ENCODE measurements at regions not wholly inside any gene's neighbourhood (a gene's known extent, or its start where the extent isn't known, plus 50 kb on each side); places are given as distances from the start of the nearest gene placed in this dataset.

DNA sequence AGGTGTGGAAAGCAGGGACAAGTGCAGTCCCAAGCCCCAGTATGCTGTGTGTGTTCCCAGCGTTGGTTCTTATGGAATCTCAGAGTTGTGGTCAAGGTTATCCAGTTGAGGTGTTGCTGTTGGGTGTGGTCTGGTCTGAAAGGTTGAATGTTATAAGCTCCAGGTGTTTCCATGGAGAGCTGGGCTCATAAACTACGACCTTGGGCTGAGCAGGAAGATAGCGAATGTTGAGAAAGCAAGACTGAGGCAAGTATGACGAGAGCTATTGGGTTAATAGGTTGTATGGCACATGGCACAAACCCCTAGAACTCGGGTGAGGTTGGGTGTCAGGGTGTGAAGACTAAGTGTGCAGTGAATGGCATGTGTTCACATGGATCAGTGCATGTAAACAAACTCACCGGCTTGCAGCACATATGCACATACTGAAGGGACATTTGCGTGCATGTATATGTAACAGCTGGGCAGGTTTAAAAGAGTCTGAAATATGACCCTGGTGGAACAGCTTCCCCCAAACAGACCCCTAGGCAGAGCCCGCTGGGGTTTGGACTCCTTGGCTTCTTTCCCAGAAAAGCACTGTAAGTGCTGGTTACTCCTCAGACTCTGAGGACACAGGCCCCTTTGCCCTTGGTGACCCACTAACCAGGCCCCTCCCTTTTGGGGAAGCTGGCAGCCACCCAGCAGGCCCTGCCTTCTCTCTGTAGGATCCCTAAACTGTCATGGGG, 117.5 kb downstream of the NAV1 start:
- no peak for DNase-seq (ENCODE audit: low read depth in 2 of 2)

DNA sequence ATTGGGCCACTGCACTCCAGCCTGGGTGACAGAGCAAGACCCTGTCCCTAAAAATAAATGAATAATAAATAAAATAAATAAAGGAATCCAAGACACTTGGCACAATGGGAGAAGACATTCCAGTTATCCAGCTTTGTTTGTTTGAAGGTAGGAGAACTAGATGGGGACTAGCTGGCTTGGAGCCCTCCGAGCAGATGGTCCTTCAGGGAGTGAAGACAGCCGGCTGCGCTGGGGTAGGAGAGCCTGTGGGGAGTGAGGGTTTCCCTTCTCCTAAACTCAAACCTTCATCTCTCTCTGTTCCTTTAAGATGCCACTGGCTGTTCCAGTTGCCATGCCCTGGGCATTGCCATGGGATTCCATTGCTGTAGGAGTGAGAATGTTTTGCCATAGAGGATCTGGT, 120.6 kb downstream of the NAV1 start:
- DNase-seq (ENCODE audit: low read depth in 2 of 2) = no peak

DNA sequence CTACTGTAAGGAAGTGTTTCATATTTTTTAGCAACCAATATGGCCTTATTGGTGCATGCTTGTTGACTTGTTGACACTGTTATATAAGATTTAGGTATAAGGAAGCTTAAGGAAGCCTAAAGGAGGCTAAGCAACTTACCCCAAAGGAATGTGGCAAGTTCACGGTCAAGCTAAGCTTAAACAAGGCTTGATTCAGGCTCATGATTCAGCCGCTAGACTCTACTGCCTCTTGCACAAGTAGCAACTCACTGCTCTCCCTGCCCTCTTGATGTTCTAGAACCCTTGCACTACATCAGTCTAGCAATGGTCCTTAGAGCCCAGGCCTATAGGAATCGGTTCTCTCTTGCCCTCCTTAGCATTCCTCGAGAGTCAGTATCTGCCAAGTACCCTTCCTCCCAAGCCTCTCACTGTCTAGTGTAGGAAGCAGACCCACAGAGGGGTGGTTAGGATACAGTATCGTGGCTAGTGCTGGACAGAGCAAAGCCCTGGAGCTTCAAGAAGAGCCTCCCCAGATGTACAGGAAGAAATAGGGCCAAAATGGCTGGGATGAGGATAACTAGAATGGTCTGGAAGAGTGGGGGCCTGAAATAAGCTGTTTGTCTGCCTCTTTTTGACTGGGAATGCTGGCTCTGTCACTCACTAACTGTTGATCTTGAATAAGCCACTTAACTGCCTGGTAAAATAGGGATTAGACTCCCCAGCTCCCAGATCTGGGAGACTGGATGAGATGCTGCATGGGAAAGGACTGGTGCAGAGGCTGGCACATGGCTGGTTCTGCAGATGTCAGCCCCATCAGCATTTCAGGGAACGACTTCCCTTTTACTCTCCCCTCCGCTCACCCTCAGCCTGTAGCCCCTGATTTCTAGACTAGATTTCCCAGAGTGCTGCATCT, 122.2 kb downstream of the NAV1 start:
- no peak for DNase-seq (ENCODE audit: low read depth in 2 of 2)

DNA sequence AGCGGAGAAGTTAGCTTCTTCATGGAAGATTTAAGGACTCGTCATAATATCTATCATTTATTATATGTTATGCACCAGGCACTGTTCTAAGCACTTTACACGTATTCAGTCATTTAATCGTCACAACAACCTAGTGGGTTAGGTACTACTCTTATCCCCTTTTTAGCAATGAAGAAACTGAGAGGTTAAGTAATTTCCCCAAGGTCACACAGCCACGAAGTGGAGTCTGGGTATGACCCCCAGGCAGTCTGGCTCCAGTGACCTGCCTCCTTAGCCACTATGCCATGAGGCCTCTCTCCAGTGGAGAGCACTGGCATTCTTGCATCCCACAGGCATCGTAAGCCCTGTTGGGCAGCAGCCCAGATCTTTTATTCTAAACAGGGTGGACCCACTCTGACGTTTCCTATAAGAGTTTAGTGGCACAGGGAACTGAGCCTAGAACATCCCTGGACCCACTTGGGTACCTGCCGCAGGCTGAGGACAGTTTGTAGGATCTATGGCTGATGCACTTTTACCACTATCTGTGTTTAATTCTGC, 123.0 kb downstream of the NAV1 start:
- no peak for DNase-seq (ENCODE audit: low read depth in 2 of 2)

DNA sequence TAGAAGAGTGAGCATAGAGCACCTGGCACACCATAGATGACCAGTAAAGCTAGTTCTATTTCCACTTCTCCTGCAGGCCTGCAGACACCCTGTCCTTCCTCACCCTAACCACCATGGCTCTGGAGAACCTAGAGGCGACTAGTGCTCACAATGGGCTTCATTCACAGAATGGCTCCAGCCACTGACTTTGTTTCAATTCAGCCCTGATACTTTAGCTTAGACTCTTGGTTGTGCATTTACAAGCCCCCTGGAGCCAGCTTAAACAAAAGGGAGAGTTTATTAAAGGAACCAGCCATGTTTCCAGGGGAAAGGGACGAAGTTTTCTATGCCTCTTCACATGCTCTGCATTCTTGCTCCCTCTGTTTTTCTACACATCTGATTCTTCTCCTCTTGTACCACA, 123.7 kb downstream of the NAV1 start:
- DNase-seq (ENCODE audit: low read depth in 2 of 2) = no peak

DNA sequence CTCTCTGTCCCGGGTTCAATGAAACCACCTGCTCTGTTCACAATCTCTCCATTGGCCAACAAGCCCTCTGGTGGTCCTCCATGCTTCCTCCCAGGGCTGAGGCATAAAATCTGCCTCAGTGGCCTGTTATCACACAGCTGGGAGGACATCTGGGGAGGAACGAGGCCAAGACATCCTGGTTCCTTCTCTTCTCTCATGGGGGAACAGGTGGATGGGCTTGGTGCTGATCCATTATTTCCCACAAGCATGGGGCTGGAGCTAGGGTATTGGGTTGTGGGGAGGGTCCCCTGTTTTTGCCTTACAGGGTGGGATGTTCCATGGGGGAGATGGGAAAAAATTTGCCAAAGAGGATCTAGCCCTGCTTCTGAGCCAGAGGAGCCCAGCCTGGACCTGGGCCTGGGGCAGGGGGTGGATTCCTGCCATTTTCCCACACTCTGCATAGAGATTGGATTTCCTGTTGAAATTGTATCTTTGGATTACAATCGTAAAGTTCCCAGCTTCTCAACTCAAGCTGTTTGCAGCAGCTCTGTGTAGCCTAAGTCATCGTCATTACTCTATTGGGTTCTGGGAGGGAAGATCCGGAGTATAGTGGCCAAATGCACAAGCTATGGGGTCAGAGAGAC, 124.7 kb downstream of the NAV1 start:
- no peak for DNase-seq (ENCODE audit: low read depth in 2 of 2)

DNA sequence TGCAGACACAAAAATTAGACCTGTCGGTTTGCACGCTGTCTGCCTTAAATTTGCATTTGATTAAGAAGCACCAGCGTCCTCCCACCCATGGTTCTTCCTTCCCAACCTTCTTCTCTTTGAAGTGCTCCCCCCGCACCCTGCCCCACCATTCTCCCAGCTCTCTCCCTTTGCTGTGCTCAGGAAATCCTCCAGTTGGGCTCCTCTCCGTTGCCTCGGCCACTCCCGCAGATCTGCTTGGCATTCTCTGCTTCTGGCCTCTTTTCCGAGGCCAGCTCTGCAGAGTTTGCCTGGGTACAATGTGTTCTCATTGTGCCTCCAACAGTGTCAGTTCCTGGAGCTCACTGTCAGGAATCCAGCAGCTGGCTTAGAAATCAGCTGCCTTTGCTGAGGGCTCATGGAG, 126.1 kb downstream of the NAV1 start:
- no peak for DNase-seq (ENCODE audit: low read depth in 2 of 2)

DNA sequence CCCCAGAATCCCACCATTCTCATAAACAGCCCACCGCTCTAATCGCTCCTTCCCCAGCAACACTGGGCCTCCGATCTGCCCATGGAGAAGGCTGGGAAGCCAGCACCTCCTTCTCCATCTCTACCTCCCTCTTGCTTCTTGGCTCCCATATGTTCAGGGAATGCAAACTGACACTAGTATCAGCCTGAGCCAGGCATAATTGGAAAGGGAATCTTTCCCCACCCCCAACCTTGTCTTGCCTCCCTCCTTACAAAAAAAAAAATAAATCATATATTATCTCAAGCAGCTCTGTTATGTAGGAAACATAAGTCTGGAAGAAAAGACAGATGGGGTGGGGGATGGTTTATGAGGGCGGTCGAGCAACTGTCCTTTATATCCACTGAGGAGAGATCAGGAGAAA, 127.2 kb downstream of the NAV1 start:
- DNase-seq (ENCODE audit: low read depth in 2 of 2) = no peak

DNA sequence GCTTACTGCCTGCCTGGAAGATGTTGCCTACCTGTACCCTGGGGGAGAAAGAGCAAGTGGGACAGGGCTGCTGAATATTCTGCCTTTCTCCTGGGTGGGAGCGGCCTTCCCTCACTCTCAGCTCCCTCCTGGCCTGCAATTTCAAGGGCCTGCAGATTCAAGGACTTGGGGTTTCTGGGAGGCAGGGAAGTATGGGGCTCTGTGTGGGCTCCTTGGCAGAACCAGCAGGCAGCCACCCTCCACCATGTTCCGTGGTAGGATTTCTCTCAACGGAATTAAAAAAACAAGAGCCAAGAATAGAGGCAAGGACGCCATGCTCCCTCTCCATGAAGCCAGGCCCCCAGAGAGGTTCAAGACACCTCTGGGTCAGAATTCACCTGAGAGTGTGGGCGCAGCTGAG, 127.7 kb downstream of the NAV1 start:
- no peak for DNase-seq (ENCODE audit: low read depth in 2 of 2)

DNA sequence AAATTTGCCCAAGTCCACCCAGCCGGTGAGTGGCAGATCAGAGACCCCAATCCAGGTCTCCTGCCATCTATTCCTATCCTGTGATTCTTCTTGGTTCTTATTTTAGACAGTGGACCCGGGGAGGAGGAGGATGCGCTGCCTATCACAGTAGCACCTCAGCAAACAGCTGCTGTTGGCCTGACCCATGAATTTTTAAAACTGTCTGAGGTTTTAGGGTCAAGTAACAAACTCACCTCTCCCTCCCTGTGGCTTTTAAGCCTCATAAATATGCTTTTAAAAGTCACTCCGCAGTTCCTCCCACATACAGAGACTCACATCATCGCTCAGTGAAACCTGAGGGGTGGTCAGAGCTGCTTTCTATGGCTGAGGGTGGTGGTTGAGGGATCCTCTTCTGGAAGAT, 128.6 kb downstream of the NAV1 start:
- no peak for DNase-seq (ENCODE audit: low read depth in 2 of 2)

DNA sequence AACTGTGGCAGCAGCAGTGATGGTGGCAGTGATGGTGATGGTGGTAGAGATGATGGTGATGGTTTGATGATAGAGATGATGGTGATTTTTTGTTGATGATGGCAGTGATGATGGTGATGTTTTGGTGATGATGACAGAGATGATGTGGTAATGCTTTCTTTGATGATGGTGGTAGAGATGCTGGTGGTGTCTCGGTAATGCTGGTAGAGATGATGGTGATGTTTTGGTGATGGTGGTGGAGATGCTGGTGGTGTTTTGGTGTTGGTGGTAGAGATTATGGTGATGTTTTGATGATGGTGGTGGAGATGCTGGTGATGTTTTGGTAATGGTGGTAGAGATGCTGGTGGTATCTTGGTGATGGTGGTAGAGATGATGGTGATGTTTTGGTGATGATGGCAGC, 131.6 kb downstream of the NAV1 start:
- DNase-seq (ENCODE audit: low read depth in 2 of 2) = no peak

DNA sequence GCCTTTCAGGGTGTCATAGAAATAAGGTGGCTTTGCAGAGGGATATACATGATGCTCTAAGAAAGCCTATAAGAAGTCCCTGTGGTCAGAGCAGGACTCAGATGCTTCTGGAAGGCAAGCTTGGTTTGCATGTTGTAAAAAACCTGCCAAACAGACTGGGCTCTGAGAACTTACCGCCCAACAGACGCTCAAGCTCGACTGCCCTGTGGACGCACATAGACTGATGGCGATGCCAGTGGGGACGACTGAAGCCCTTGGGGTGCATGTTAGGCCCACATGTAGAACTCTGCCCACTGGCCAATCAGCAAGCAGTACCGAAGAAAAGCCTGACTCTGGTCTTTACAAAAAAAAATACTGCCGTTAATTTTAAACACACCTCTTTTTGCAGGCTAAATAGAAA, 133.8 kb downstream of the NAV1 start:
- no peak for DNase-seq (ENCODE audit: low read depth in 2 of 2)

DNA sequence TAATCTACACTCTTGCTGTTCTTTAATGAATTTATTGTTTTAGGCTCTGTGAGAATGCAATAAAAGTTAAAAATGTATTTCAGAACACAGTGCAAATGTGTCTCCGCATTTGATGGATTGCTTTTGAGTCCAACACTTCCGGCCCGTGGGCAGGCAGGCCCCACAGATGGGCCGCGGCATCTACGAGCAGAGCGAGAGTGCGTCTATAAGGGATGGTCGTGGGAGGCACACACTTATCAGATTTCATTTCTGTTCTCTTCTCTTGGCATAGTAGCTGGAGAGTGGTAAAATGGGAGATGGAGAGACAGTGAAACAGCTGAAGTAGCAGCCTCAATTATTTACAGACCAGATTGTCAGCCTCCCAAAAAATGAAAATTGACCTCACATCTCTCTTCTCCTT, 134.2 kb downstream of the NAV1 start:
- DNase-seq (ENCODE audit: low read depth in 2 of 2) = no peak

DNA sequence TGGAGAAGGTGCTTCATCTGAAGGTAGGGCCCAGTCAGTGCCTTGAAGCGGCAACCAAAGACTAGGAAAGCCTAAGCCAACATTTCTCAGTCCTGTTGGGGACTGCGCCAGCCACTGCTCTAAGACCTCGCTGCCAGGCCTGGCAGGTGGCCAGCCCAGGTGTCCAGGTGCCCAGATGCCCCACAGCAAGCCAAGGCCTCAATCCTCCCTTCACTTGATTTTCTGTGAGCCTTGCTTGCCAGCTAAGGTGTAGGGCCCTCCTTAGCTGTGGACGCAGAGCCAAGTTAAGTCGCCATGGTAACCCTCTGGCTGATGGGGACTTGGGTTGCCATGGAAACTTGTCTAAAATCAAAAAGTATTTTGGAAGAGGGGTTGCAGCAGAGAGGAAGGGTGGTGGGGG, 135.0 kb downstream of the NAV1 start:
- no peak for DNase-seq (ENCODE audit: low read depth in 2 of 2)

DNA sequence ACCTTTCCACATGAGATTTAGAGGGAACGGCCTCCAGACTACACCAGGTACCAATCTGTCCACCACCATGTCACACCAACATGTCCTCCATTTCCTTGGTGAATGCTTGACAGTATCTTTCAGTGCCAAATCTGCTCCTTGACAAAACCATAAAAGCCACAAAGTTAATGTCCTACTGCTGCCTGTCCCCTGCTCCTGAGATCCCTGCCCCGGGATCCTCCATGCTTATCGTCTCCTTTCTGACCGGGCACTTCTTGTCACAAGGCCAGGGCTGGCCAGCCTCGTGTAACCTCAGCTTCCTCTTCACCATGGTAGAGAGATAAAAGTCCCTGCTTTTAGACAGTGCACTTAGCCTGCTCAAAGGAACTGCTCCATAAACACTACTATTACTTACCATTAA, 136.2 kb downstream of the NAV1 start:
- no peak for DNase-seq (ENCODE audit: low read depth in 2 of 2)

DNA sequence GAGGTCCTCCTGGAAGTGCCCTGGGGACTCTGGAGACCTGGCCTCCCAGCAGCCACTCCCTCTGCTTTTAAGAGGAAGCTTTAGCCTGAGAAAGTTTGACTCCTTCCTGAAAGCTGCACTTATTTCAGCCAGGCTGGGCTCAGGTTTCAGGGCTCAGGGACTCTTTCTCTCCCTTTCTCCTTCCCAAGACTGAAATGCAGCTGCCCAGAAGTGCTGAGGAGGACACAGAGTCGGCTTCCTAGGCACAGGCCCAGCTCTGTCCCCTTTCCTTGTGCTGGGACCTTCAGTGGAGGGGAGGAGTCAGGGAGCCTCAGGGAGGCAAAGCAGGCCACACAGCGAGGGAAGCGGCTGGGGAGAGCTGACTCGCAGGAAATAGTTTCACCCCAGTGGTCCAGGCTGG, 137.3 kb downstream of the NAV1 start:
- DNase-seq (ENCODE audit: low read depth in 2 of 2) = no peak

DNA sequence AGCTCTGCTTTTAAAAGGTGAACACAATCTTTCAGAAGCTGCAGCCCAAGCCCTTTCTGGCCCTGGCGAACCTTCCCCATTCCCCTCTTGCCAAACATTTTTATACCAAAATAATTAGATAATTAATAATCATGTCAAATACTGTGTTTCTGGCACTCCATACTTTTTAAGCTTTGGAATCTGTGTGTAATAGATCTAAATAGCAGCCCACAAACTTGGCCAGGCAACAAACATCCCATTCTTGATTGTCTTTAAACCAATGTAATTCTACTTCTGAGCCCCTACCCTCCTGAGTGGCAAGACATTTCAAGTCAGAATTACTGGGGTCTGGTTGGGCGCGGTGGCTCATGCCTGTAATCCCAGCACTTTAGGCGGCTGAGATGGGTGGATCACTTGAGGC, 137.7 kb downstream of the NAV1 start:
- DNase-seq (ENCODE audit: low read depth in 2 of 2) = no peak

DNA sequence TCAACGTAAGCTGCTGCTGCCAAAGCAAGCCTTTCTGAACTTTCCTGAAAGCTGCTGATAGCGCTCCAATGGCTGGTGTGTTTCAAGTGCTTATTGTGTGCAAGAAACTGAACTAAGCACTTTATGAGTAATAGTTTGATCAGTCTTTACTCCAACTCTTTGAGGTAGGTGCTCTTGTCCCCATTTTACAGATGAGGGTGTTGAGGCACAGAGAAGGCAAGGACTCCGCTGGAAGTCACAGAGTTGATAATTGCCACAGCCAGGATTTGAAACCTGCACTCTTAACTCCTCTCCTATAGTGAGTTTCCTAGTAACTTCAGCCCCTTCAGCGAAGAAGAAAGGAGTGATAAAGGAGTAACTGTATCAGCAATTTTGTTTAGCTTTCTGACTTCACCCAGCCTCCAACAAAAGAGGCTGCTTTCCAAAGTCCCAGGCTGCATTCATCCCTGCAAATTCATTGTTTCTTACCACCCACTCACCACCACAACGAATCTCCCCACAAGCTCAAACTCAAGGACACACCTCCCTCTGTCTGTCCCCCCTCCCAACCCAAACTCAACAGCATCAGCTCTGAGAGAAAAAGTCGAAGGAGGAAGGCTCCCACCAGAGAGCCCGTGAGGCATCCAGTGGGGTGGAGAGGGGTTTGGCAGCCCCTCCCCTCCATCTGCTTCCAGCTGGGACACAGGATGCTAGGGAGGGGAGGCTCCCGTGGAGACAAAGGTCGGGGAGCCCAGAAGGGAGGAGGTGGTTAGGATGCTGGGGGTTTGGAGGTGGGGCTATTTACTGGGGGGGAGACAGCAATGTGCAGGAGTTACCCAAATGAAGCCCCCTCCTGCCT, 139.6 kb downstream of the NAV1 start:
- no peak for DNase-seq (ENCODE audit: low read depth in 2 of 2)

DNA sequence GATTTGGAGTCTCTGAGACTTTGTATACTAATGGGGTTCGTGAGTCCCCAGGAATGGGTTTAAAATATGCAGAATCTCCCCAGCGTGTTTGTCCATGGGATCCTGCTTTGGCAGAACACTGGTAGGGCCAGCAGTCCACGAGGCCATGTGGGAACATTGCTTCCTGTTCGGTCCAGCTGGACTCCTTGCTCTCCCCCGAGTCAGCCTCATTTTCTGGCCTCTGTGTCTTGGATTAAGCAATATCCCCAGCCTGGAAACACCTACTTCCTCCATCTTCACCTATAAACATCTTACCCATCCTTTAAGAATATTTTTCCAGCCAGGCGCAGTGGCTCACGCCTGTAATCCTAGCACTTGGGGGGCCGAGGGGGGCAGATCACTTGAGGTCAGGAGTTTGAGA, 142.4 kb downstream of the NAV1 start:
- no peak for DNase-seq (ENCODE audit: low read depth in 2 of 2)

DNA sequence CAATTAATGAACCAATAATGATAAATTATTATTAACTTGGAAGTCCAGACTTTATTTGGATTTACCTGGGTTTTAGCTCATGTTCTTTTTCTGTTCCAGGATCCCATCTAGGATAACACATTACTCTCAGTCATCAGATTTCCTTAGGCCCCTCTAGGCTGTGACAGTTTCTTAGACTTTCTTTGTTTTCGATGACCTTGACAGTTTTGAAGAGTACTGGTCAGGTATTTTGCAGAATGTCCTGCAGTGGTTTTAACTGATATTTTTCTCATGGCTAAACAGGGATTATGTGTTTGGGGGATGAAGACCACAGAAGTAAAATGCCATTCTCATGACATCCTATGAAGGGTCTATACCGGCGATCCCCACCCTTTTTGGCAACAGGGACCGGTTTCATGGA, 144.0 kb downstream of the NAV1 start:
- no peak for DNase-seq (ENCODE audit: low read depth in 2 of 2)

DNA sequence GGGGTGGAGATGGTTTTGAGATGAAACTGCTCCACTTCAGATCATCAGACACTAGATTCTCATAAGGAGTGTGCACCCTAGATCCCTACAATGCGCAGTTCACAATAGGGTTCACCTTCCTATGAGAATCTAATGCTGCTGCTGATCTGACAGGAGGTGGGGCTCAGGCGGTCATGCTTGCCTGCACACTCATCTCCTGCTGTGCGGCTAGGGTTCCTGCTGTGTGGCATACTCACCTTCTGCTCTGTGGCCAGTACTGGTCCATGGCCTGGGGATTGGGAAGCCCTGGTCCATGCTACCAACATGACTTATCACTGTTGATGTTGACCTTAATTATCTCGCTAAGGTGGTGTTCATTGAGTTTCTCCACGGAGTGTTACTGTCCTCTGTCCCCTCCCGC, 144.5 kb downstream of the NAV1 start:
- DNase-seq (ENCODE audit: low read depth in 2 of 2) = no peak

DNA sequence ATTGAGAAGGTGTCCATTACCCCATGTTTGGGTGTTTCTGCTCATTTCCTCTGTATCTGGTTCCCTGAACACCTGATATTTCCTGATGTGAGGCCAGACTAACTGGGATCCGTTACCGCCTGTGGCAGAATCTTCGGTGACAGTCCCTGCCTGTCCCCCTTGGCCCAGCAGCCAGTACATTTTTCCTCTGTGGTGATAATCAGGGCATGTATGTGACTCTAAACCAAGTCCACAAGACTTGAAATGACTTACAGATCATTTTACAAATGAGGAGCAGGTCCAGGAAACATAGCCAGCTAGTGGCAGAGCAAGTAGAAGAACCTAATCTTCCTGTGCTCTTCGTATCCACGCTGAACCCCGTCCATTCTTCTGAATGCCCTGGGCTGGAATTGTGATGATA, 143.5 kb upstream of the IPO9 start:
- DNase-seq (ENCODE audit: low read depth in 2 of 2) = no peak
